A673 (cell line): ENCODE measurements at regions not wholly inside any gene's neighbourhood (a gene's known extent, or its start where the extent isn't known, plus 50 kb on each side); places are given as distances from the start of the nearest gene placed in this dataset.

Experiments
- CTCF ChIP-seq: fragments of 300-800, 200-600 bp; sonication (generic); conservative IDR thresholded peaks from 2 replicates; pipeline ENCODE4 v1.5.1; 2017; ENCODE audit warnings: low read depth, mild to moderate bottlenecking, antibody characterized with exemption, low read length, moderate library complexity, mixed read lengths
- EZH2 ChIP-seq: fragments of 200-600 bp; sonication (generic); IDR thresholded peaks from 2 replicates; pipeline ENCODE4 v1.6.1; 2017; ENCODE audit warnings: borderline replicate concordance, low read depth, mild to moderate bottlenecking, mixed read lengths, antibody characterized with exemption, low read length; ENCODE audit not compliant: poor library complexity, severe bottlenecking

DNA sequence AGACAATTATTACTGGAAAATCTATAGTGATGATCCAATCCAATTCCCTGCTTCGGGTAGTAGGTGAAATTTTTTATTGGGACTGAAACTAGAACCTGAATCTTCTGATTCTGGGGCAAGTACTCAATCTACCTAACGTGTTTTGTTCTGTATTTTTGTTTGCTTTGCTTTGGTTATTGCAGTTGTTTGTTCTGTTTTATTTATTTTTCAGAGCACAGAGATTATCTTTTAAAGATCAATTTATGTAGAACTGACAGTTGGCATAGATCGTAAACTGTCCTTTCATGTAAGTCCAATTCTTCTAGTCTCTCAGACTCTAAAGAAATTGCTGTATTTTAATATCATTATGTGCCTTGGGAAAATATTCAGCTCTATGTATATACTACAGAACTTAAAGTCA, 401.6 kb downstream of the ANXA1 start:
- TF ChIP-seq CTCF = no peak
- TF ChIP-seq EZH2 = no peak
